Midbrain (tissue), 1 donor: ENCODE measurements at regions not wholly inside any gene's neighbourhood (a gene's known extent, or its start where the extent isn't known, plus 50 kb on each side); places are given as distances from the start of the nearest gene placed in this dataset.
"Not testable (repeated sequence)": the region's sequence is repeated elsewhere in the genome, so short reads cannot be mapped to it uniquely, and the experiment has no call there.

Source experiments
- DNase-seq: peaks from one replicate; lab custom pipeline; 2025; lab: John Stamatoyannopoulos, UW

GRCh38 chr17:64772845-64773299 is 110.8 kb upstream of the SMURF2 start:
- no peak for DNase-seq

GRCh38 chr17:64771980-64772844 is 110.1 kb upstream of the SMURF2 start:
- no peak for DNase-seq

GRCh38 chr17:64769712-64770111 is 107.6 kb upstream of the SMURF2 start:
- no peak for DNase-seq

- DNase-seq, result no peak
Observed at GRCh38 chr17:64767269-64767997, 105.3 kb upstream of the SMURF2 start.

GRCh38 chr17:64765191-64765889 is 103.2 kb upstream of the SMURF2 start:
- no peak for DNase-seq

- DNase-seq, result no peak
Observed at GRCh38 chr17:64750891-64751677, 89.0 kb upstream of the SMURF2 start.

- DNase-seq, result no peak
Observed at GRCh38 chr17:64750478-64750877, 88.4 kb upstream of the SMURF2 start.

- no peak for DNase-seq
Observed at GRCh38 chr17:64749306-64749705, 87.2 kb upstream of the SMURF2 start.

- no peak for DNase-seq
Observed at GRCh38 chr17:64747938-64748540, 85.9 kb upstream of the SMURF2 start.

GRCh38 chr17:64742326-64742725 is 80.2 kb upstream of the SMURF2 start:
- no peak for DNase-seq

GRCh38 chr17:64741916-64742315 is 79.8 kb upstream of the SMURF2 start:
- not testable (repeated sequence) for DNase-seq

- peak; percentile 51 for DNase-seq
Observed at GRCh38 chr17:64741038-64741641, 79.0 kb upstream of the SMURF2 start.

GRCh38 chr17:64739316-64740058 is 77.4 kb upstream of the SMURF2 start:
- DNase-seq, result no peak

GRCh38 chr17:64736804-64737492 is 74.8 kb upstream of the SMURF2 start:
- peak; percentile 4 for DNase-seq

GRCh38 chr17:64732336-64733006 is 70.4 kb upstream of the SMURF2 start:
- DNase-seq, result peak; percentile 6

- not testable (repeated sequence) for DNase-seq
Observed at GRCh38 chr17:64730023-64730422, 67.9 kb upstream of the SMURF2 start.

GRCh38 chr17:64729201-64729600 is 67.1 kb upstream of the SMURF2 start:
- no peak for DNase-seq

GRCh38 chr17:64728041-64728695 is 66.1 kb upstream of the SMURF2 start:
- no peak for DNase-seq
